Activated B cell treated with CpG ODN at 0.5 μM for 24 hours (primary cell): ENCODE measurements at regions not wholly inside any gene's neighbourhood (a gene's known extent, or its start where the extent isn't known, plus 50 kb on each side); places are given as distances from the start of the nearest gene placed in this dataset.
"Not testable (repeated sequence)": the region's sequence is repeated elsewhere in the genome, so short reads cannot be mapped to it uniquely, and the experiment has no call there.

Experiments used
- ATAC-seq: fragments of 200-7000 bp; cut with Tn5 transposase; one replicate; pipeline ENCODE4 v1.10.0; 2021; ENCODE audit warnings: low read depth, mild to moderate bottlenecking, moderate library complexity
- CTCF ChIA-PET: fragments of 350-600 bp; sonication (Branson Sonifier 250); formaldehyde crosslinking; loops from one replicate; lab custom pipeline; 2021; ENCODE audit warnings: antibody characterized with exemption; lab: Charles Lee
- POLR2A ChIA-PET: fragments of 350-600 bp; sonication (Branson Sonifier 250); formaldehyde crosslinking; loops from one replicate; lab custom pipeline; 2021; ENCODE audit warnings: antibody characterized with exemption; lab: Charles Lee
- DNase-seq: peaks from one replicate; pipeline ENCODE4 v3.0.0; 2022
- H3K27ac Mint-ChIP-seq: one replicate; pipeline ENCODE4 v1.8.0; 2020; ENCODE audit warnings: mixed read lengths
- H3K27me3 Mint-ChIP-seq: one replicate; pipeline ENCODE4 v1.8.0; 2021; ENCODE audit warnings: mixed read lengths
- H3K36me3 Mint-ChIP-seq: one replicate; pipeline ENCODE4 v1.8.0; 2021; ENCODE audit warnings: low read depth, mixed read lengths
- H3K4me1 Mint-ChIP-seq: one replicate; pipeline ENCODE4 v1.8.0; 2021; ENCODE audit warnings: mixed read lengths
- H3K4me3 Mint-ChIP-seq: one replicate; pipeline ENCODE4 v1.8.0; 2020; ENCODE audit warnings: mild to moderate bottlenecking, mixed read lengths
- H3K9me3 Mint-ChIP-seq: one replicate; pipeline ENCODE4 v1.8.0; 2020; ENCODE audit warnings: mixed read lengths
- intact Hi-C: fragments of 100-400 bp; cut with micrococcal nuclease; formaldehyde crosslinking; loops from one replicate; pipeline ENCODE4 v1.15.1; 2024
- TF ChIP-seq, protein P1 (sequence below): fragments of 200-600 bp; IDR thresholded peaks from one replicate; pipeline ENCODE4 v1.8.0; 2022; ENCODE audit warnings: antibody characterized with exemption, mild to moderate bottlenecking

DNA sequence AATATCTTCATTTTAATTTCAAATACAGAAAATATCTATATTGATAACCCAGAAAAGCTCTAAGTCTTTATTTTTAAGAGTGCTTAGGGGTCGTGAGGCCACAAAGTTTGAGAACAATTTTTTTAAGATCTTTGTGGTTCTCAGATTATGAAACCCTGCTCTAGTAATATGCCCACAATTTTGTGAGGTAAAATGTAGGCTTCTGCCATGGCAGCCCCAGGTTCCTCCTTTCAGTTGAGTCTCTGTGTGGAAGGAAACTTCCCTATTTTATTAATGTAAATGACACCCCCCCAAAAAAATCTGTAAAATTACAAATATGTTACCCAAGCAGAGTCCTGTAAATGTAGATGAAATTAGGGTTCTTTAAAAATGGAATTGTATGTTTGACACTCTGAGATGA, 600.5 kb downstream of the SATB2 start:
- Mint-ChIP-seq H3K4me3 (no peak overlapping the region), H3K27me3 (no peaks in the 10 kb centered on the region), H3K9me3 (peaks cover 12% of the 10 kb centered on the region), H3K27ac (no peak overlapping the region), H3K4me1 (no peaks in the 10 kb centered on the region), H3K36me3 (no peaks in the 10 kb centered on the region)
- ChIA-PET POLR2A (no interaction called here), CTCF (no interaction called here)
- ATAC-seq (no peak), DNase-seq (no peak)
- intact Hi-C loops: no loop called here
- TF ChIP-seq, protein P1, sequence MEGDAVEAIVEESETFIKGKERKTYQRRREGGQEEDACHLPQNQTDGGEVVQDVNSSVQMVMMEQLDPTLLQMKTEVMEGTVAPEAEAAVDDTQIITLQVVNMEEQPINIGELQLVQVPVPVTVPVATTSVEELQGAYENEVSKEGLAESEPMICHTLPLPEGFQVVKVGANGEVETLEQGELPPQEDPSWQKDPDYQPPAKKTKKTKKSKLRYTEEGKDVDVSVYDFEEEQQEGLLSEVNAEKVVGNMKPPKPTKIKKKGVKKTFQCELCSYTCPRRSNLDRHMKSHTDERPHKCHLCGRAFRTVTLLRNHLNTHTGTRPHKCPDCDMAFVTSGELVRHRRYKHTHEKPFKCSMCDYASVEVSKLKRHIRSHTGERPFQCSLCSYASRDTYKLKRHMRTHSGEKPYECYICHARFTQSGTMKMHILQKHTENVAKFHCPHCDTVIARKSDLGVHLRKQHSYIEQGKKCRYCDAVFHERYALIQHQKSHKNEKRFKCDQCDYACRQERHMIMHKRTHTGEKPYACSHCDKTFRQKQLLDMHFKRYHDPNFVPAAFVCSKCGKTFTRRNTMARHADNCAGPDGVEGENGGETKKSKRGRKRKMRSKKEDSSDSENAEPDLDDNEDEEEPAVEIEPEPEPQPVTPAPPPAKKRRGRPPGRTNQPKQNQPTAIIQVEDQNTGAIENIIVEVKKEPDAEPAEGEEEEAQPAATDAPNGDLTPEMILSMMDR: no peak

GRCh38 chr2:198855746-198856145, 602.0 kb downstream of the SATB2 start:
- POLR2A ChIA-PET, DNase-seq, CTCF ChIA-PET, H3K27me3 Mint-ChIP-seq, intact Hi-C loops, H3K4me1 Mint-ChIP-seq, H3K4me3 Mint-ChIP-seq, H3K36me3 Mint-ChIP-seq, H3K27ac Mint-ChIP-seq, ATAC-seq: not testable (repeated sequence)
- H3K9me3 Mint-ChIP-seq: peaks cover 12% of the 10 kb centered on the region

- H3K27me3 Mint-ChIP-seq: no peaks in the 10 kb centered on the region
- no peak for DNase-seq
- TF ChIP-seq, protein P1: no peak
- H3K4me3 Mint-ChIP-seq: no peak overlapping the region
- CTCF ChIA-PET: no interaction called here
- no peak for ATAC-seq
- H3K9me3 Mint-ChIP-seq: peaks cover 2% of the 10 kb centered on the region
- intact Hi-C loops: no loop called here
- no peaks in the 10 kb centered on the region for H3K4me1 Mint-ChIP-seq
- H3K36me3 Mint-ChIP-seq: no peaks in the 10 kb centered on the region
- H3K27ac Mint-ChIP-seq: no peak overlapping the region
- POLR2A ChIA-PET: no interaction called here
These were observed 605.5 kb downstream of the SATB2 start for GRCh38 chr2:198852248-198852647.

DNA sequence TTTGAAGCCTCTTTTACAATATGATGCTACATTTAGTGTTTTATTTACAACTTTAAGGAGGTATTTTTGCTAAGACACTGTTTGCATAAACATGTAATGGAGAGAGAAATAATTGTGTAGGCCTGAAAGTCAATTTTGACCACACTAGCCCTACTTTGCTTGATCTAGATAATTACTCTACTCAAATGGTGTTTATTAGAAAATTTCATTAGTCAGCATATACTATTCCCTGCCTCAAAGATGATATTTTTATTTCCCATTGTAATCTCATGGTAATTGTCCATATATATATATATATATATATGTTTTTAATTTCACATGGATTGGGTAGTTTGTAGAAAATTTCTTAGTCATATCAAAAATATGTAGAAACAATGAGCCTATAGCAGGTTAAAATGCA, 632.2 kb downstream of the SATB2 start:
- POLR2A ChIA-PET: no interaction called here
- no peak overlapping the region for H3K4me3 Mint-ChIP-seq
- TF ChIP-seq, protein P1: no peak
- H3K27me3 Mint-ChIP-seq: no peaks in the 10 kb centered on the region
- no peak overlapping the region for H3K27ac Mint-ChIP-seq
- H3K36me3 Mint-ChIP-seq: no peaks in the 10 kb centered on the region
- CTCF ChIA-PET: no interaction called here
- intact Hi-C loops: no loop called here
- DNase-seq (no peak), ATAC-seq (no peak)
- H3K4me1 Mint-ChIP-seq: no peaks in the 10 kb centered on the region
- peaks cover 6% of the 10 kb centered on the region for H3K9me3 Mint-ChIP-seq

GRCh38 chr2:198817536-198817935, 640.2 kb downstream of the SATB2 start:
- DNase-seq: no peak
- peaks cover 2% of the 10 kb centered on the region for H3K9me3 Mint-ChIP-seq
- no peak overlapping the region for H3K27ac Mint-ChIP-seq
- ChIA-PET CTCF (no interaction called here), POLR2A (no interaction called here)
- intact Hi-C loops: no loop called here
- H3K4me1 Mint-ChIP-seq: no peaks in the 10 kb centered on the region
- no peaks in the 10 kb centered on the region for H3K36me3 Mint-ChIP-seq
- H3K27me3 Mint-ChIP-seq: no peaks in the 10 kb centered on the region
- ATAC-seq: no peak
- H3K4me3 Mint-ChIP-seq: no peak overlapping the region
- TF ChIP-seq, protein P1: no peak

GRCh38 chr2:198815626-198816025, 642.1 kb downstream of the SATB2 start:
- H3K4me1 Mint-ChIP-seq: no peaks in the 10 kb centered on the region
- DNase-seq: no peak
- H3K27ac Mint-ChIP-seq: no peak overlapping the region
- no peaks in the 10 kb centered on the region for H3K9me3 Mint-ChIP-seq
- ATAC-seq: no peak
- no peak overlapping the region for H3K4me3 Mint-ChIP-seq
- TF ChIP-seq, protein P1: no peak
- H3K36me3 Mint-ChIP-seq: no peaks in the 10 kb centered on the region
- no peaks in the 10 kb centered on the region for H3K27me3 Mint-ChIP-seq
- intact Hi-C loops: no loop called here
- ChIA-PET POLR2A (no interaction called here), CTCF (no interaction called here)
